ENCODE measurements at regions not wholly inside any gene's neighbourhood (a gene's known extent, or its start where the extent isn't known, plus 50 kb on each side); places are given as distances from the start of the nearest gene placed in this dataset.

DNA sequence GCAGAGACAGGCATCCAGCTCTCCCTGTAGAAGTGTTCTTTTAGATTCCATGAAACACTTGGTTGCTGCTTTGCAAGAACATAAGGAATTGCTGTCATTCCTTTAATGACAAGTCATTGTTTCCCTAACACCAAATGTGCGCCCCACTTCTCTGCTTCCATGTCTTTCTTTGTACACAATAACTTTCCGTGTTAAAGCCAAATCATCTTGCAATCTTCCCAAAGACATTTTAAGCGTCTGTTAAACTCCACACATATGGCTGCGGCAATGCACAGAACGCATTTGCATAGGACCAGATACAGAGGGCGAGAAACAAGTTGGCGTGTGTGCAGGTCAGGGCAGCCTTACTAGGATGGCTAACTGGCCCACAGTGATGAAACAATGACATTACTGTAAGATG lies 399.3 kb upstream of the PRKCQ start:
- ChIA-PET CTCF (no interaction called here), POLR2A (no interaction called here)
- no peak overlapping the region for H3K4me3 Mint-ChIP-seq
- ATAC-seq (no peak), DNase-seq (ENCODE audit: low spot score) (no peak)
- TF ChIP-seq NR3C1 (CRISPR knock-in tag; conservative IDR thresholded peaks at IDR 0.05; ENCODE audit: low read depth) (no peak), KAT7 (CRISPR knock-in tag; IDR thresholded peaks at IDR 0.05; ENCODE audit: borderline replicate concordance) (no peak), JAZF1 (CRISPR knock-in tag; IDR thresholded peaks at IDR 0.05) (no peak), FOXK1 (CRISPR knock-in tag; IDR thresholded peaks at IDR 0.05) (no peak), E2F5 (CRISPR knock-in tag; IDR thresholded peaks at IDR 0.05) (no peak), ZBTB43 (CRISPR knock-in tag; IDR thresholded peaks at IDR 0.05) (no peak), ZNF317 (CRISPR knock-in tag; IDR thresholded peaks at IDR 0.05; ENCODE audit: borderline replicate concordance, low read depth) (no peak), GTF2I (CRISPR knock-in tag; conservative IDR thresholded peaks at IDR 0.05) (no peak), MAX (CRISPR knock-in tag; IDR thresholded peaks at IDR 0.05) (no peak), ZNF416 (CRISPR knock-in tag; IDR thresholded peaks at IDR 0.05) (no peak)
- TF ChIP-seq, protein P1, sequence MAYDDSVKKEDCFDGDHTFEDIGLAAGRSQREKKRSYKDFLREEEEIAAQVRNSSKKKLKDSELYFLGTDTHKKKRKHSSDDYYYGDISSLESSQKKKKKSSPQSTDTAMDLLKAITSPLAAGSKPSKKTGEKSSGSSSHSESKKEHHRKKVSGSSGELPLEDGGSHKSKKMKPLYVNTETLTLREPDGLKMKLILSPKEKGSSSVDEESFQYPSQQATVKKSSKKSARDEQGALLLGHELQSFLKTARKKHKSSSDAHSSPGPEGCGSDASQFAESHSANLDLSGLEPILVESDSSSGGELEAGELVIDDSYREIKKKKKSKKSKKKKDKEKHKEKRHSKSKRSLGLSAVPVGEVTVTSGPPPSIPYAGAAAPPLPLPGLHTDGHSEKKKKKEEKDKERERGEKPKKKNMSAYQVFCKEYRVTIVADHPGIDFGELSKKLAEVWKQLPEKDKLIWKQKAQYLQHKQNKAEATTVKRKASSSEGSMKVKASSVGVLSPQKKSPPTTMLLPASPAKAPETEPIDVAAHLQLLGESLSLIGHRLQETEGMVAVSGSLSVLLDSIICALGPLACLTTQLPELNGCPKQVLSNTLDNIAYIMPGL (CRISPR knock-in tag; IDR thresholded peaks at IDR 0.05): no peak
- TF ChIP-seq, protein P2, sequence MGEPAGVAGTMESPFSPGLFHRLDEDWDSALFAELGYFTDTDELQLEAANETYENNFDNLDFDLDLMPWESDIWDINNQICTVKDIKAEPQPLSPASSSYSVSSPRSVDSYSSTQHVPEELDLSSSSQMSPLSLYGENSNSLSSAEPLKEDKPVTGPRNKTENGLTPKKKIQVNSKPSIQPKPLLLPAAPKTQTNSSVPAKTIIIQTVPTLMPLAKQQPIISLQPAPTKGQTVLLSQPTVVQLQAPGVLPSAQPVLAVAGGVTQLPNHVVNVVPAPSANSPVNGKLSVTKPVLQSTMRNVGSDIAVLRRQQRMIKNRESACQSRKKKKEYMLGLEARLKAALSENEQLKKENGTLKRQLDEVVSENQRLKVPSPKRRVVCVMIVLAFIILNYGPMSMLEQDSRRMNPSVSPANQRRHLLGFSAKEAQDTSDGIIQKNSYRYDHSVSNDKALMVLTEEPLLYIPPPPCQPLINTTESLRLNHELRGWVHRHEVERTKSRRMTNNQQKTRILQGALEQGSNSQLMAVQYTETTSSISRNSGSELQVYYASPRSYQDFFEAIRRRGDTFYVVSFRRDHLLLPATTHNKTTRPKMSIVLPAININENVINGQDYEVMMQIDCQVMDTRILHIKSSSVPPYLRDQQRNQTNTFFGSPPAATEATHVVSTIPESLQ (CRISPR knock-in tag; IDR thresholded peaks at IDR 0.05): no peak
- TF ChIP-seq, protein P3, sequence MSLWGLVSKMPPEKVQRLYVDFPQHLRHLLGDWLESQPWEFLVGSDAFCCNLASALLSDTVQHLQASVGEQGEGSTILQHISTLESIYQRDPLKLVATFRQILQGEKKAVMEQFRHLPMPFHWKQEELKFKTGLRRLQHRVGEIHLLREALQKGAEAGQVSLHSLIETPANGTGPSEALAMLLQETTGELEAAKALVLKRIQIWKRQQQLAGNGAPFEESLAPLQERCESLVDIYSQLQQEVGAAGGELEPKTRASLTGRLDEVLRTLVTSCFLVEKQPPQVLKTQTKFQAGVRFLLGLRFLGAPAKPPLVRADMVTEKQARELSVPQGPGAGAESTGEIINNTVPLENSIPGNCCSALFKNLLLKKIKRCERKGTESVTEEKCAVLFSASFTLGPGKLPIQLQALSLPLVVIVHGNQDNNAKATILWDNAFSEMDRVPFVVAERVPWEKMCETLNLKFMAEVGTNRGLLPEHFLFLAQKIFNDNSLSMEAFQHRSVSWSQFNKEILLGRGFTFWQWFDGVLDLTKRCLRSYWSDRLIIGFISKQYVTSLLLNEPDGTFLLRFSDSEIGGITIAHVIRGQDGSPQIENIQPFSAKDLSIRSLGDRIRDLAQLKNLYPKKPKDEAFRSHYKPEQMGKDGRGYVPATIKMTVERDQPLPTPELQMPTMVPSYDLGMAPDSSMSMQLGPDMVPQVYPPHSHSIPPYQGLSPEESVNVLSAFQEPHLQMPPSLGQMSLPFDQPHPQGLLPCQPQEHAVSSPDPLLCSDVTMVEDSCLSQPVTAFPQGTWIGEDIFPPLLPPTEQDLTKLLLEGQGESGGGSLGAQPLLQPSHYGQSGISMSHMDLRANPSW (CRISPR knock-in tag; conservative IDR thresholded peaks at IDR 0.05; ENCODE audit: low read depth): no peak
- TF ChIP-seq, protein P4, sequence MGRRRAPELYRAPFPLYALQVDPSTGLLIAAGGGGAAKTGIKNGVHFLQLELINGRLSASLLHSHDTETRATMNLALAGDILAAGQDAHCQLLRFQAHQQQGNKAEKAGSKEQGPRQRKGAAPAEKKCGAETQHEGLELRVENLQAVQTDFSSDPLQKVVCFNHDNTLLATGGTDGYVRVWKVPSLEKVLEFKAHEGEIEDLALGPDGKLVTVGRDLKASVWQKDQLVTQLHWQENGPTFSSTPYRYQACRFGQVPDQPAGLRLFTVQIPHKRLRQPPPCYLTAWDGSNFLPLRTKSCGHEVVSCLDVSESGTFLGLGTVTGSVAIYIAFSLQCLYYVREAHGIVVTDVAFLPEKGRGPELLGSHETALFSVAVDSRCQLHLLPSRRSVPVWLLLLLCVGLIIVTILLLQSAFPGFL (CRISPR knock-in tag; IDR thresholded peaks at IDR 0.05; ENCODE audit: borderline replicate concordance): no peak
- TF ChIP-seq, protein P5, sequence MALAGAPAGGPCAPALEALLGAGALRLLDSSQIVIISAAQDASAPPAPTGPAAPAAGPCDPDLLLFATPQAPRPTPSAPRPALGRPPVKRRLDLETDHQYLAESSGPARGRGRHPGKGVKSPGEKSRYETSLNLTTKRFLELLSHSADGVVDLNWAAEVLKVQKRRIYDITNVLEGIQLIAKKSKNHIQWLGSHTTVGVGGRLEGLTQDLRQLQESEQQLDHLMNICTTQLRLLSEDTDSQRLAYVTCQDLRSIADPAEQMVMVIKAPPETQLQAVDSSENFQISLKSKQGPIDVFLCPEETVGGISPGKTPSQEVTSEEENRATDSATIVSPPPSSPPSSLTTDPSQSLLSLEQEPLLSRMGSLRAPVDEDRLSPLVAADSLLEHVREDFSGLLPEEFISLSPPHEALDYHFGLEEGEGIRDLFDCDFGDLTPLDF (CRISPR knock-in tag; IDR thresholded peaks at IDR 0.05): no peak
- TF ChIP-seq, protein P6, sequence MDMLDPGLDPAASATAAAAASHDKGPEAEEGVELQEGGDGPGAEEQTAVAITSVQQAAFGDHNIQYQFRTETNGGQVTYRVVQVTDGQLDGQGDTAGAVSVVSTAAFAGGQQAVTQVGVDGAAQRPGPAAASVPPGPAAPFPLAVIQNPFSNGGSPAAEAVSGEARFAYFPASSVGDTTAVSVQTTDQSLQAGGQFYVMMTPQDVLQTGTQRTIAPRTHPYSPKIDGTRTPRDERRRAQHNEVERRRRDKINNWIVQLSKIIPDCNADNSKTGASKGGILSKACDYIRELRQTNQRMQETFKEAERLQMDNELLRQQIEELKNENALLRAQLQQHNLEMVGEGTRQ (CRISPR knock-in tag; IDR thresholded peaks at IDR 0.05): no peak
- TF ChIP-seq, protein P7, sequence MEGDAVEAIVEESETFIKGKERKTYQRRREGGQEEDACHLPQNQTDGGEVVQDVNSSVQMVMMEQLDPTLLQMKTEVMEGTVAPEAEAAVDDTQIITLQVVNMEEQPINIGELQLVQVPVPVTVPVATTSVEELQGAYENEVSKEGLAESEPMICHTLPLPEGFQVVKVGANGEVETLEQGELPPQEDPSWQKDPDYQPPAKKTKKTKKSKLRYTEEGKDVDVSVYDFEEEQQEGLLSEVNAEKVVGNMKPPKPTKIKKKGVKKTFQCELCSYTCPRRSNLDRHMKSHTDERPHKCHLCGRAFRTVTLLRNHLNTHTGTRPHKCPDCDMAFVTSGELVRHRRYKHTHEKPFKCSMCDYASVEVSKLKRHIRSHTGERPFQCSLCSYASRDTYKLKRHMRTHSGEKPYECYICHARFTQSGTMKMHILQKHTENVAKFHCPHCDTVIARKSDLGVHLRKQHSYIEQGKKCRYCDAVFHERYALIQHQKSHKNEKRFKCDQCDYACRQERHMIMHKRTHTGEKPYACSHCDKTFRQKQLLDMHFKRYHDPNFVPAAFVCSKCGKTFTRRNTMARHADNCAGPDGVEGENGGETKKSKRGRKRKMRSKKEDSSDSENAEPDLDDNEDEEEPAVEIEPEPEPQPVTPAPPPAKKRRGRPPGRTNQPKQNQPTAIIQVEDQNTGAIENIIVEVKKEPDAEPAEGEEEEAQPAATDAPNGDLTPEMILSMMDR (IDR thresholded peaks at IDR 0.05): no peak
- TF ChIP-seq, protein P8, sequence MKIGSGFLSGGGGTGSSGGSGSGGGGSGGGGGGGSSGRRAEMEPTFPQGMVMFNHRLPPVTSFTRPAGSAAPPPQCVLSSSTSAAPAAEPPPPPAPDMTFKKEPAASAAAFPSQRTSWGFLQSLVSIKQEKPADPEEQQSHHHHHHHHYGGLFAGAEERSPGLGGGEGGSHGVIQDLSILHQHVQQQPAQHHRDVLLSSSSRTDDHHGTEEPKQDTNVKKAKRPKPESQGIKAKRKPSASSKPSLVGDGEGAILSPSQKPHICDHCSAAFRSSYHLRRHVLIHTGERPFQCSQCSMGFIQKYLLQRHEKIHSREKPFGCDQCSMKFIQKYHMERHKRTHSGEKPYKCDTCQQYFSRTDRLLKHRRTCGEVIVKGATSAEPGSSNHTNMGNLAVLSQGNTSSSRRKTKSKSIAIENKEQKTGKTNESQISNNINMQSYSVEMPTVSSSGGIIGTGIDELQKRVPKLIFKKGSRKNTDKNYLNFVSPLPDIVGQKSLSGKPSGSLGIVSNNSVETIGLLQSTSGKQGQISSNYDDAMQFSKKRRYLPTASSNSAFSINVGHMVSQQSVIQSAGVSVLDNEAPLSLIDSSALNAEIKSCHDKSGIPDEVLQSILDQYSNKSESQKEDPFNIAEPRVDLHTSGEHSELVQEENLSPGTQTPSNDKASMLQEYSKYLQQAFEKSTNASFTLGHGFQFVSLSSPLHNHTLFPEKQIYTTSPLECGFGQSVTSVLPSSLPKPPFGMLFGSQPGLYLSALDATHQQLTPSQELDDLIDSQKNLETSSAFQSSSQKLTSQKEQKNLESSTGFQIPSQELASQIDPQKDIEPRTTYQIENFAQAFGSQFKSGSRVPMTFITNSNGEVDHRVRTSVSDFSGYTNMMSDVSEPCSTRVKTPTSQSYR (CRISPR knock-in tag; IDR thresholded peaks at IDR 0.05): no peak
- H3K27me3 Mint-ChIP-seq (ENCODE audit: low read depth): no peaks in the 10 kb centered on the region; the same call in 1 of the 2 replicates
- peaks cover 13% of the 10 kb centered on the region for H3K9me3 Mint-ChIP-seq
- peaks cover 22% of the 10 kb centered on the region for H3K4me1 Mint-ChIP-seq
- peak overlapping the region; percentile 39; the same call in 1 of the 2 replicates for H3K27ac Mint-ChIP-seq
- no peaks in the 10 kb centered on the region for H3K36me3 Mint-ChIP-seq
